SK-N-SH (cell line): ENCODE measurements at regions not wholly inside any gene's neighbourhood (a gene's known extent, or its start where the extent isn't known, plus 50 kb on each side); places are given as distances from the start of the nearest gene placed in this dataset.
"Not testable (repeated sequence)": the region's sequence is repeated elsewhere in the genome, so short reads cannot be mapped to it uniquely, and the experiment has no call there.

ENCODE experiments used
- CTCF ChIA-PET: fragments of 300-600, 350-600 bp; formaldehyde crosslinking; extraction: SDS; loops from one replicate; lab custom pipeline; 2021; lab: Yijun Ruan, JAX
- POLR2A ChIA-PET: fragments of 350-600 bp; sonication (Branson Sonifier 250); formaldehyde crosslinking; extraction: SDS; loops from one replicate; lab custom pipeline; 2020; ENCODE audit warnings: antibody characterized with exemption, inconsistent platforms; lab: Yijun Ruan, JAX
- DNase-seq: peaks from one replicate; pipeline ENCODE4 v3.0.0; 2012
- H2AFZ ChIP-seq: fragments of 200-600 bp; sonication (generic); 2 replicates; pipeline ENCODE4 v1.8.1; 2016; ENCODE audit warnings: antibody characterized with exemption, mild to moderate bottlenecking, low read depth
- H3F3A ChIP-seq: fragments of 200-600 bp; sonication (generic); replicated peaks from 2 replicates; pipeline ENCODE3; 2016; ENCODE audit warnings: antibody characterized with exemption, mild to moderate bottlenecking; ENCODE audit not compliant: insufficient read depth
- H3K27ac ChIP-seq, 2 experiments: fragments of 200-500 bp in 1 of 2; fragments of 200-600 bp in 1 of 2; sonication (Bioruptor generic) in 1 of 2; sonication (generic), shearing (Covaris generic) in 1 of 2; 2 replicates each; pipeline versions ENCODE4 v1.5.1 to v1.6.1; 2014 to 2016; ENCODE audit warnings: low read depth in 2 of 2, inconsistent platforms in 1 of 2, low read length in 1 of 2, mild to moderate bottlenecking in 1 of 2, mixed read lengths in 1 of 2
- H3K27me3 ChIP-seq: fragments of 200-600 bp; sonication (generic), shearing (Covaris generic); 2 replicates; pipeline ENCODE4 v1.6.1; 2016; ENCODE audit warnings: mixed run types; ENCODE audit not compliant: insufficient read depth
- H3K36me3 ChIP-seq, 2 experiments: fragments of 200-500 bp in 1 of 2; fragments of 200-600 bp in 1 of 2; sonication (Bioruptor generic) in 1 of 2; sonication (generic) in 1 of 2; replicated peaks in 1 of 2; 2 replicates each; pipeline versions ENCODE3 to v1.5.1; 2014 to 2016; ENCODE audit warnings: low read length in 1 of 2, mild to moderate bottlenecking in 1 of 2; ENCODE audit not compliant: insufficient read depth in 2 of 2, control insufficient read depth in 1 of 2
- H3K4me1 ChIP-seq, 2 experiments: fragments of 200-500 bp in 1 of 2; fragments of 200-600 bp in 1 of 2; sonication (Bioruptor generic) in 1 of 2; sonication (generic), shearing (Covaris generic) in 1 of 2; 2 replicates each; pipeline versions ENCODE4 v1.5.1 to v1.6.1; 2014 to 2016; ENCODE audit warnings: low read depth in 1 of 2, low read length in 1 of 2, mixed run types in 1 of 2; ENCODE audit not compliant: insufficient read depth in 2 of 2, control insufficient read depth in 1 of 2
- H3K4me2 ChIP-seq: fragments of 200-600 bp; sonication (generic), shearing (Covaris generic); 2 replicates; pipeline ENCODE4 v1.6.1; 2017; ENCODE audit warnings: mixed run types
- H3K4me3 ChIP-seq, 2 experiments: fragments of 200-500 bp in 1 of 2; fragments of 200-600 bp in 1 of 2; sonication (Bioruptor generic) in 1 of 2; sonication (generic), shearing (Covaris generic) in 1 of 2; 2 replicates each; pipeline versions ENCODE4 v1.5.1 to v1.8.1; 2014 to 2016; ENCODE audit warnings: low read depth in 2 of 2, inconsistent platforms in 1 of 2, low read length in 1 of 2, mild to moderate bottlenecking in 1 of 2, mixed read lengths in 1 of 2, moderate library complexity in 1 of 2
- H3K79me2 ChIP-seq: fragments of 200-600 bp; sonication (generic); 2 replicates; pipeline ENCODE4 v1.8.1; 2017; ENCODE audit warnings: mild to moderate bottlenecking; ENCODE audit not compliant: insufficient read depth
- H3K9ac ChIP-seq: fragments of 200-600 bp; sonication (generic); 2 replicates; pipeline ENCODE4 v1.6.1; 2017; ENCODE audit warnings: mixed run types
- H3K9me2 ChIP-seq: fragments of 200-600 bp; sonication (generic); 2 replicates; pipeline ENCODE4 v1.6.1; 2017; ENCODE audit warnings: mixed run types
- H3K9me3 ChIP-seq: fragments of 200-600 bp; sonication (generic); 2 replicates; pipeline ENCODE4 v1.6.1; 2017; ENCODE audit warnings: mixed run types, mild to moderate bottlenecking, moderate library complexity
- H4K20me1 ChIP-seq: fragments of 200-600 bp; sonication (generic); 2 replicates; pipeline ENCODE4 v1.6.1; 2017; ENCODE audit warnings: mild to moderate bottlenecking, mixed run types; ENCODE audit not compliant: insufficient read depth
- CHD2 ChIP-seq: fragments of 150-350 bp; IDR thresholded peaks from 2 replicates; pipeline ENCODE4 v1.6.1; 2018; ENCODE audit warnings: low read length; ENCODE audit not compliant: partially characterized antibody
- ELF1 ChIP-seq: IDR thresholded peaks from 2 replicates; pipeline ENCODE4 v1.4.0; 2012
- EZH2phosphoT487 ChIP-seq: fragments of 200-600 bp; sonication (generic); IDR thresholded peaks from 2 replicates; pipeline ENCODE4 v1.6.1; 2017; ENCODE audit warnings: low read depth, mixed run types, mild to moderate bottlenecking, antibody characterized with exemption, moderate library complexity, borderline replicate concordance
- FOSL2 ChIP-seq: IDR thresholded peaks from 2 replicates; pipeline ENCODE4 v1.4.0; 2012; ENCODE audit warnings: low read depth, mild to moderate bottlenecking, moderate library complexity, borderline replicate concordance
- FOXM1 ChIP-seq: IDR thresholded peaks from 2 replicates; pipeline ENCODE4 v1.4.0; 2012; ENCODE audit warnings: low read depth, mild to moderate bottlenecking
- GATA2 ChIP-seq: sonication (generic); formaldehyde crosslinking; IDR thresholded peaks from 2 replicates; pipeline ENCODE4 v1.5.0; 2020; ENCODE audit warnings: mild to moderate bottlenecking, missing genetic modification reagents
- JUND ChIP-seq: IDR thresholded peaks from 2 replicates; pipeline ENCODE4 v1.4.0; 2012
- MEF2A ChIP-seq: IDR thresholded peaks from 2 replicates; pipeline ENCODE4 v1.4.0; 2012; ENCODE audit warnings: low read depth, borderline replicate concordance
- MXI1 ChIP-seq: IDR thresholded peaks from 2 replicates; pipeline ENCODE4 v1.6.1; 2012; ENCODE audit warnings: mild to moderate bottlenecking, low read depth, low read length, improper control_type of control experiment
- POLR2AphosphoS5 ChIP-seq: IDR thresholded peaks from 2 replicates; pipeline ENCODE4 v1.6.1; 2012; ENCODE audit warnings: low read depth, low read length
- RCOR1 ChIP-seq: fragments of 150-350 bp; IDR thresholded peaks from 2 replicates; pipeline ENCODE4 v1.6.1; 2017; ENCODE audit warnings: antibody characterized with exemption, low read length
- RFX5 ChIP-seq: IDR thresholded peaks from 2 replicates; pipeline ENCODE4 v1.6.1; 2012; ENCODE audit warnings: mild to moderate bottlenecking, improper control_type of control experiment, low read length
- SIN3A ChIP-seq: IDR thresholded peaks from 2 replicates; pipeline ENCODE4 v1.6.1; 2012; ENCODE audit warnings: low read depth, mild to moderate bottlenecking, low read length, moderate library complexity, borderline replicate concordance
- TAF1 ChIP-seq: IDR thresholded peaks from 2 replicates; pipeline ENCODE4 v1.6.1; 2012; ENCODE audit warnings: low read depth, mild to moderate bottlenecking, low read length, moderate library complexity, borderline replicate concordance
- TCF12 ChIP-seq: IDR thresholded peaks from 2 replicates; pipeline ENCODE4 v1.4.0; 2012
- TEAD4 ChIP-seq: IDR thresholded peaks from 2 replicates; pipeline ENCODE4 v1.4.0; 2012; ENCODE audit warnings: mild to moderate bottlenecking, borderline replicate concordance; ENCODE audit not compliant: insufficient read depth
- WGBS: methylation state at CpG from one replicate; pipeline ENCODE4 v1.1.6; 2017; ENCODE audit warnings: low lambda C conversion rate; 5-methylcytosine and 5-hydroxymethylcytosine counted together
- TF ChIP-seq, protein P1 (sequence below): IDR thresholded peaks from 2 replicates; pipeline ENCODE4 v1.4.0; 2012; ENCODE audit warnings: low read depth
- TF ChIP-seq, protein P2 (sequence below): fragments of 150-350 bp; IDR thresholded peaks from 2 replicates; pipeline ENCODE4 v1.6.1; 2017; ENCODE audit warnings: antibody characterized with exemption, low read length, low read depth, borderline replicate concordance

DNA sequence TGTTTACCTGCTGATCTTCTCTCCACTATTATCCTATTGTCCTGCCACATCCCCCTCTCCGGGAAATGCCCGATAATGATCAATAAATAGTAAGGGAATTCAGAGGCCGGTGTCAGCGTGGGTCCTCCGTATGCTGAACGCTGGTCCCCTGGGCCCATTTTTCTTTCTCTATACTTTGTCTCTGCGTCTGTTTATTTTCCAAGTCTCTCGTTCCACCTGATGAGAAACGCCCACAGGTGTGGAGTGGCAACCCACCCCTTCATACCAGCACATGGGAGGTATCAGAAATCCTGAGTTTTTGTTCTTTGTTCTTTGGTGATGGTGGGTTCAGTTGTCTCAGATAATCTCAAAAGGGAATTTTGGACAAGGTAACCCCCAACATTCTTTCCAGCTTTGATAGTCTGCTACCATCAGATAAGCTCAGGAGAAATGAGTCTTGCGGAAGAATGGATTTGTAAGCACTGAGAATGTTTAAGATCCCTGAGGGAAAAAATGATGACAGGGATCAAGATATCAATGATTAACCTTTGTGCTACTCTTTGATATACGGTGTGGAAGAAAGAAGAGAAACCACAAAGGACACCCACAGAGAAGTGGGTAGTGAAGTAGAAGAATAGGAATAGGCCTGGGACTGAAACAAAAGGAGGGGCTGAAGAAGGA lies 117.9 kb downstream of the CEP44 start:
- no peak overlapping the region for H3K4me3 ChIP-seq
- H3K9me3 ChIP-seq = no peaks in the 10 kb centered on the region
- WGBS = 49% methylated on average over 11 of the region's 11 CpGs
- H3K27ac ChIP-seq = no peak overlapping the region
- no peaks in the 10 kb centered on the region for H3K9me2 ChIP-seq
- H3K79me2 ChIP-seq = no peaks in the 10 kb centered on the region
- no peaks in the 10 kb centered on the region for H3K4me1 ChIP-seq
- H3K9ac ChIP-seq = no peak overlapping the region
- H3F3A ChIP-seq = no peaks in the 10 kb centered on the region
- ChIA-PET CTCF (no interaction called here), POLR2A (no interaction called here)
- TF ChIP-seq GATA2 (CRISPR knock-in tag) (no peak), ELF1 (no peak), MEF2A (no peak), EZH2phosphoT487 (no peak), TEAD4 (no peak), CHD2 (no peak), RCOR1 (no peak), RFX5 (no peak), TCF12 (no peak), POLR2AphosphoS5 (no peak), FOXM1 (no peak), TAF1 (no peak), MXI1 (no peak), FOSL2 (no peak), JUND (no peak), SIN3A (no peak)
- TF ChIP-seq, protein P1, sequence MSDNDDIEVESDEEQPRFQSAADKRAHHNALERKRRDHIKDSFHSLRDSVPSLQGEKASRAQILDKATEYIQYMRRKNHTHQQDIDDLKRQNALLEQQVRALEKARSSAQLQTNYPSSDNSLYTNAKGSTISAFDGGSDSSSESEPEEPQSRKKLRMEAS = no peak
- TF ChIP-seq, protein P2, sequence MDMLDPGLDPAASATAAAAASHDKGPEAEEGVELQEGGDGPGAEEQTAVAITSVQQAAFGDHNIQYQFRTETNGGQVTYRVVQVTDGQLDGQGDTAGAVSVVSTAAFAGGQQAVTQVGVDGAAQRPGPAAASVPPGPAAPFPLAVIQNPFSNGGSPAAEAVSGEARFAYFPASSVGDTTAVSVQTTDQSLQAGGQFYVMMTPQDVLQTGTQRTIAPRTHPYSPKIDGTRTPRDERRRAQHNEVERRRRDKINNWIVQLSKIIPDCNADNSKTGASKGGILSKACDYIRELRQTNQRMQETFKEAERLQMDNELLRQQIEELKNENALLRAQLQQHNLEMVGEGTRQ = no peak
- no peak overlapping the region for H2AFZ ChIP-seq
- H4K20me1 ChIP-seq = no peaks in the 10 kb centered on the region
- H3K4me2 ChIP-seq = no peak overlapping the region
- no peak for DNase-seq
- H3K36me3 ChIP-seq = no peaks in the 10 kb centered on the region
- H3K27me3 ChIP-seq = no peaks in the 10 kb centered on the region

DNA sequence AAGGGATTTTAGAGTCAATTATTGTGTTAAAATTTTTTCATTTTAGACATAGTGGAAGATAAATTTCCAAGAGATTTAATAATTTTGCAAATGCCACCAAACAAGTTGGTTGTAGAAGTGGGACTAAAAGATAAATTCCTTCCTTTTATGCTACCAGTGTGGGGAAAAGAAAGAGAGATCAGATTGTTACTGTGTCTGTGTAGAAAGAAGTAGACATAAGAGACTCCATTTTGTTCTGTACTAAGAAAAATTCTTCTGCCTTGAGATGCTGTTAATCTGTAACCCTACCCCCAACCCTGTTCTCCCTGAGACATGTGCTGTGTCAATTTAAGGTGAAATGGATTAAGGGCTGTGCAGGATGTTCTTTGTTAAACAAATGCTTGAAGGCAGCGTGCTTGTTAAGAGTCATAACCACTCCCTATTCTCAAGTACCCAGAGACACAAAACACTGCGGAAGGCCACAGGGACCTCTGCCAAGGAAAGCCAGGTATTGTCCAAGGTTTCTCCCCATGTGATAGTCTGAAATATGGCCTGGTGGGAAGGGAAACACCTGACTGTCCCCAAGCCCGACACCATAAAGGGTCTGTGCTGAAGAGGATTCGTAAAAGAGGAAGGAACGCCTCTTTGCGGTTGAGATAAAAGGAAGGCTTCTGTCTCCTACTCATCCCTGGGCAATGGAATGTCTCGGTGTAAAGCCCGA lies 117.0 kb downstream of the CEP44 start:
- WGBS = 39% methylated on average over 8 of the region's 8 CpGs

More for the DNA sequence above, 117.0 kb downstream of the CEP44 start:
- H3K27me3 ChIP-seq, H3F3A ChIP-seq, H2AFZ ChIP-seq, H3K27ac ChIP-seq, H3K9ac ChIP-seq, H4K20me1 ChIP-seq, H3K9me2 ChIP-seq, H3K36me3 ChIP-seq, H3K79me2 ChIP-seq, CTCF ChIA-PET, H3K4me2 ChIP-seq, POLR2A ChIA-PET, H3K9me3 ChIP-seq, H3K4me3 ChIP-seq, H3K4me1 ChIP-seq, DNase-seq: not testable (repeated sequence)
